ENCODE measurements at regions not wholly inside any gene's neighbourhood (a gene's known extent, or its start where the extent isn't known, plus 50 kb on each side); places are given as distances from the start of the nearest gene placed in this dataset.
"Not testable (repeated sequence)": the region's sequence is repeated elsewhere in the genome, so short reads cannot be mapped to it uniquely, and the experiment has no call there.

DNA sequence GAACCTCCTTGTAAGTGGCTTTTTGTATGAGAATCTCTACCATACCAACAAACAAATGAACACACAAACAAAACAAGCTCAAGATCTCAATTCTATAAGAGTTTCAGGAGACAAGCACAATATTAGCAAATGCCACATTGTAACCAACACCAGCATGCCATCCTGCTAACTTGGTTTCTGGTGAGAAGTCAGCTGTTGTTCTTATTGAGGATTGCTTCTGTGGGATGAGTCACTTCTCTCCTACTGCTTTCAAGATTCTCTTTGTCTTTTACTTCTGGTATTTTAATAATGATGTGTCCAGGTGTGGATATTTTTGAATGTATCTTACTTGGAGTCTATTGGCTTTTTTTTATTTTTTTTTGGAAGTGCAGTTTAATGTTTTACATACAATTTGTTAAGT lies 131.7 kb downstream of the BCL2L11 start:
- no peak for DNase-seq

DNA sequence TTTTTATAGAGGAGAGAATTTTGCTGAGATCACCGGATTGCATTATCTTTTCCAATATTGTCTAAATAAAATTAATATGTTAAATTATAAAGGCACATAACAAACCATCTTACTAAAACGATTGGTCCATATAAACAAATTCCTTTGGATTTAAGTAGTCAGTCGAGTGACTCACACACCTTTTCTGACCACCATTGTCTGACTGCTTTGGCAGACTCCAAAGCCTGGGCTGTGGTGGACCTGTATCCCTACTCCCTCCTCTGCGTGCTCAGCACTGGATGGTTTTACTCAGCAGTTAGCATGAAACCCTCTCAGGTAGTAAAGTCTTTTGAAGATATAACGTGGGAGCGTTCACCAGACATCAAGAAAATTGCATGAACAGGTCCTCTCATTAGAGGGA lies 134.2 kb downstream of the BCL2L11 start:
- DNase-seq = not testable (repeated sequence)

DNA sequence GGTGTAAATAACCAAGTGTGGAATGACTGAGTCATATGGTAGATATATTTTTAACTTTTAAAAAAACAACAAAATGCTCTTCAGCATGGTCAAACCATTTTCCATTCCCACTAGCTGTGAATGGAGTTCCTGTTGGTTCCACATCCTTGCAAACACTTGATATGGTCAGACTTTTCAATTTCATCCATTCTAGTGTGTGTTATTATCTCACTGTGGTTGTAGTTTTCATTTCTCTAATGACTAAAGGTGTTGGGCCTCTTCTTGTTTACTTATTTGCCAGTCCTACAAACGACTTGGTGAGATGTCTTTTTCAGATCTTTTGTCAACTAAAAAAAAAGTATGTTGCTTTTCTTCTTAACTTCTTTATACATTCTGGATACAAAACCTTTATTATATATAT lies 135.9 kb downstream of the BCL2L11 start:
- DNase-seq = not testable (repeated sequence)

DNA sequence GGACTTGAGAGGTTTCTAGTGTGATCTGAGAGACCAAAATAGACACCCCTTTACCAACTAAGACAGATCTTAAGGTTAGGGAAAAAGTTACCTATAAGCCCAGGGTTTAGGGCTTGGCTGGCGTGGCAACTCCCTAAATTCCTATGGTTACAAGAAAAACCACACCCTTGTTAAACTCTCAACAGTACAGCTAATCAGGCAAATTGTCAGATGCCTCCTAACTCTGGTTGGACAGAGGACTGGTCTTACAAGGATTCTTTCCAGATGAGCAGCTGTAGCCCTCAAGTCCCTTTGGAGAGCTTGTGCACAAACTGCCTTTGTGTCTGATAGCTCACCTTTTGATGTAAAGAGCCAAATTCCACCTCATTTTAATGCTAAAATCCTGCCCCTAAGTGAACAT lies 136.9 kb downstream of the BCL2L11 start:
- DNase-seq = not testable (repeated sequence)

DNA sequence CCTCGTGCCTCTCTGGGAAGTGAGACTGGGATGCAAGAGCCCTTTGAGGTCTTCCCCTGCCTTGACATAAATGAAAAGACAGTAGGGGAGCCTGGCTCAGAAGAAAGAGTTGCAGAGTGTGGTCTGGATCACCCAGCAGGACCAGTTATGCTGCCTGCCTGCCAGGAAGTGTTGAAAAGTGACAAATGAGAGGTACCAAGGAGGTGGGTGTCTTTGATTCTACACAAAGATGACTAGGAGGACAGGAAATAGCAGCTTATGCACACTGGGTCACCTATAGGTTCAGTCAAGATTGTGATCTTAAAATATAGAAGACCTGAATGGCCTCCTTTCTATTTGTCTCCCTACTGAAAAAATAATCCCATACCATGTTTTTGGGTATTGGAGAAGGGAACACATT lies 137.6 kb downstream of the BCL2L11 start:
- DNase-seq = not testable (repeated sequence)

DNA sequence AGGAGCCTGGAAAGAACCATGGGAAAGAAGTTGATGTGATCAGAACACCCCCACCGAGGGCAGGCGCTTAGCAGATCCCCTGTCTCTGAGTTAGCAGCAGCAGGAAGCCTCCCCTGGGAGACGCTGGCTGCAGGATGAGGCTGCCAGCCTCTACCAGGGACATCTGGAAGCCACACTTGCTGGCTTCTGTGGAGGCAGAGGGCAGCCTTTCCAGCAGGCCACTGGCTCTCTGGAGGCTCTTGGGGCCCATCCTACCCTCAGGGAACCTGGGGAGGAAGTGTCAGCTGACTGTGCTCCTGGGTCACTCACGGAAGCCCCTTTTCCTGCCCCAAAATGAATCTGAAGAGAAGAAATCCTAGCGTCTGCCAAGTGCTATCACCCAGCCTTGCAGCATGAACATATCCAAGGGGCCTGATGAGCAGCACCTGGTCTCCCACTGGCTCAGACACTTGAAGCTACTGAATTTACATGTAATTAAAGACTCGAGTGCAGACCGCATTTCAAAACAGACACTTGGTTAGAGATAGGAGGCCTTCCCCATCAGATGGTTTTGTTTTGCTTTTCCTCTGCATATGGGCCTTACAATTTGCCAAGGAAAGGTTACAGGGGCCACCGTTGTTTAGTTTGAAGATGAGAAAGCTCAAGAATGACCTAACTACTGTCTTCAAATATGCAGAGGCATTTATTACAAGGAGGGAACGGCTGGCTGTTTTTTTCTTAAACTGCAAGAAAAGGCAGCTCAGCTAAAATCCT lies 142.1 kb downstream of the BCL2L11 start:
- DNase-seq = not testable (repeated sequence)

DNA sequence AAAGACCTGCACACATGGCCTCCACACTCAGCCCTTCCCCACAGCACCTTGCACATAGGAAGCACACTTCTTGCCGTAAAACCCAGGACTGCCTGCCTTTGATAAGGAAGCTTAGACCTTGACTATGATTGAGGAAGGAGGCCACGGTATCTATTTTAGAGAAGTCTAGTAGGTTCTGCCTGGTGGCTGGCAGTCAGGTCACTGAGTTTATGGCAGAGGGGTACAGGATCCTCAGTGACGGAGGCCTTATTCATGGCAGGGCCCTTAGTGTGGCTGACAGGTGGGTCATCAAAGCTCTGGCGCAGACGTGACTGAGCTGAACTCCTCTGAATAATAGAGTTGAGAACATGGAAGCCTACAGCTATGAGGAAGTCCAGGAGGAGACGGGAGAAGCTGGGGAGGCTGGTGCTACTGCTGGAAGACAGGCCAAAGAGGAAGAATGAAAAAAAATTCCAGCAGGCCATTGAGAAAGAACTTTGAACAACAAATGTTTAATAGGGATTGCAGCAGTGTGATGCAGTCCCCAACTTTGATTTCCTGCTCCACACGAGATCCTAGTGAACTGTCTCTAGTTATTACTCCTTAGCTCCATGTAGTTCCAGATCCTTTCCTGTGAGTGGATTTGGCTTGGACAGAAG lies 142.8 kb downstream of the BCL2L11 start:
- not testable (repeated sequence) for DNase-seq

DNA sequence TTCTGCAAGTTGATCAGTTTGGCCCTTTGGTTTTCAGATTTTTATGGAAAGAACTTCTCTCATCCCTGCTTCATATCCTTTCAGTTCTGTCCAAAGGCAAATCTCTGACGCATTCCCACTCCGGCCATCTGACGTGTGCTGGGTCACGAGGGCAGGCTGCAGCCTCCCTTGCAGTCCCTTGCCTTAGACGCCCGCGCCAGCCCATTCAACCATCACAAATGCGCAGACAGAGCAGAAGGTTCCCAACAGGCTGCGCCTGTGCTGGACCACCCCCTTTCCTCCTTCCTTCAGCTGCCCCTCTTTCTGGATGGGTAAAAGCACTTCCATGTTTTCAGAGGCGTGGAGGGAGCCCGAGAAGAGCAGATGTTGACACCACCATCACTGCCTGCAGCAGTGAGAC lies 144.2 kb downstream of the BCL2L11 start:
- not testable (repeated sequence) for DNase-seq

DNA sequence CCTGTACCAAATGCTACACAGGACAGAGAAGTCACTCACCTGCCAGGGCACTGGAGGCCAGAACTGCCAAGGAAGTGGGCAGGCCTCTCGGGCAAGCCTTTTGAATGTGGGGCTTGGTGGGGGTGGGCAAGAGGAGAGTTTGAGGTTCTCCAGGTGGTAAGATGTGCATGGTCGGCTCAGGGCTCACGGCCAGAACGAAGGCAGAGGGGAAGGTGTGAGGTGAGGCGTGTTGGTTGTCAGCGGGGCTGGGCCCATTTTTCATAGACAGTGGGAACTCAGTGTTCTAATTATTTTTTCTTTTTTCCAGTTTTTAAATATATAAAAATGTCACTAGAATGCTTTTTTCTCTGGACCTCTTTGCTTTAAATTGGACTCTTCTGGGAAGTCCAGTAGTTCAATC lies 145.8 kb downstream of the BCL2L11 start:
- not testable (repeated sequence) for DNase-seq

DNA sequence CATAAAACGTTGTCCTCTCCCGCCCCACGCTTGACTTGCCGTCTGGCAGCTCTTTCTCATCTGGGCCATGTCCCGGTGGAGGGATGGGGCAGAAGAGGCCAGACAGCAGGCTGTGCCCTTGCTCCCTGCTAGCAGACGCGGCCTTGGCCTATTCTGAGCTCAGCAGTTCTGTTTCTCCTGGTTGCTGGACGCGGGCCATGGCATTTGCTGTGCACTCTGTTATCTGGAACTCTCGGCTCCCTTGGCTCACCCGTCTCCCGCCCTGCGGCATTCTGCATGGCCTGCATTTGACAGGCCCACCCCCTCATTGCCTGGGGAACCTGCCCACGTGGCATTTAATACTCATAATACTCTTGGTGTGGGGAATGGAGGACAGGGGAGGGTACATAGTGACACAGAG lies 146.3 kb downstream of the BCL2L11 start:
- DNase-seq = not testable (repeated sequence)

DNA sequence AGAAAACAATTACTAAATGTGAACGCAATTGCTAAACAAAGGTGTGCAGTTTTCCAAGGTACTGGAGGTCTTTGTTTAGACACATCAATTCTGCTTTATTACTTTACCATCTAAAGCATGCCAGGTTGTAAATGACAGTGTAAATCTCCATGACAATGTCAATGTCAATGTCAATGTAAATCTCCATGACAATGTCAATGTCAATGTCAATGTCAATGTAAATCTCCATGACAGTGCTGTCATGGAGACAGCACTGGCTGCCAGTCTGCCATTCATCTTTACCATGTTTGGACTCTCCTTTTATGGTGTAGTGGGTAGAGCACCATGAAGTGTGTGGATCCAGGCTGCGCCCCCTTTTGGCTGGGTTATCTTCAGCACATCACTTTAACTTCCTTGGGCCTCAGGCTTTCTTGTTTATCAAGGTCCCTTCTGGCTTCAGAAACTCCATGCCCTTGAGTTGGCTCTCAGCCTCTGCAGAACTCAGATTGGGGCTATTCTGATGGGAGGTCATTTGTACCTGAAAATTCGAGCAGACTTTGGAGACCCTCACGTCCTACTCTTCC lies 149.1 kb downstream of the BCL2L11 start:
- DNase-seq = not testable (repeated sequence)

DNA sequence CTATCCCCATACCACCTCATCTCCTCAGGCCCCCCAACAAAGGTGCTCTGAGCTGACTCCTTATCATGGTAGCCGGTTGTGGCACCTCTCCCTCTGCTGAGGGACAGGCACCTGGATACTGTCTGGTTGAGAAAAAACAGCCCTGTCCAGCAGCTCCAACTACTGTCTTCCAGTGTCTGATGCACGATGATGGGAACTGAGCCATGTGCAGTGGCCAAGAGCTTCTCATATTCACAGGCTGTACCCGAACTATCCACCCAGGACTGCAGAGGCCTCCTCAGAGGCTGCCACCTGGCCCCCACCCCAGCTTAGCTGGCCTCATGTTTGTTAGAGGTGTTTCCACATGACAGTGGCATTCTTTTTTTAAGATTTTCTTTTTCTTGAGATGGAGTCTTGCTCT lies 149.9 kb downstream of the BCL2L11 start:
- DNase-seq = not testable (repeated sequence)

DNA sequence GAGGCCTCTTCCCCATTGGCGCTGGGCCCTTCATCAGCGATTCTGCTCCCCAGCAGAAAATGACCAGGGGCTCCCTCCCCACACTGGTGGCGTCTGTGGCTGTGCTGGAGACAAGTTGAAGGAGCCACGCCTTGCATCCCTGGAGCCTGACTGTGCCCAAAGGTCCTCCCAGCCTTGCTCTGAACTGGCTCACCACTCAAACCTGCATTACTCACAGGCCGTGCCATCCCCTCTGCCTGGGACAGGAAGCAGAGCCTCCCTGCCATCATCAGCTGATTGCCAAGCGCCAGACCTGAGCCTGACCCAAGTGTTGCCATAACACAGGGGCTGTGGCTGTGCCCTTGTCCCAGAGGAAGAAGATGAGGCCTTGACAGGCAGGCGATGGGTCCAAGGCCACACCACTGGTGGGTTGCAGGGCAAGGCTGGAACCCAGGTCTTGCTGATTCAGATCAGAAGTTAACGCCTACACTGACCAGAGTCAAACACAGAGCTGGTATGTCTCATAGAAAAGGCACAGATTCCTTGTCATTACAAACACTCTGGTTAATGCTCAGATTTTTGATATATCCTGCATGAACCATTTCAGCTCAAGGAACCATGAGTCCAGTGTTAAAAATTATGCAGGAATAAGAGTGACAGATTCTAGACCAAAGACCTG lies 151.1 kb downstream of the BCL2L11 start:
- not testable (repeated sequence) for DNase-seq

DNA sequence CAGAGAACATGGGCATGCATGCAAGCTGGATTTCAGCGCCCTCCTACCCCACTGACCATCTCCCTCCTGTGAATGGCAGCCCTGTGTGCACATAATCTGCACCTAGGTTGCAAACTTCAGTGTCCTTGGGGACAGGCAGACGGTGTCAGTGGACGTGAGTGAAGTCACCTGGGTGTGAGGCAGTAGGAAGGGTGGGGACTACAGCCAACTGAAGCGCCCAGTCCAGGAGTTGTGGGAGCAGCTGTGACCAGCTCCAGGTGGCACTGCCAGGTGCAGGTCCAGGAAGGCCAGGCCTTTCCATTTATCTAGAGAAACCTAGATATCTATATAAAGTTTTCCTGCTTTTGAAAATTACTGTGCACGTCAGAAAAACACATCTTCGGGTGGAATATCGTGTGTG lies 152.3 kb downstream of the BCL2L11 start:
- not testable (repeated sequence) for DNase-seq

DNA sequence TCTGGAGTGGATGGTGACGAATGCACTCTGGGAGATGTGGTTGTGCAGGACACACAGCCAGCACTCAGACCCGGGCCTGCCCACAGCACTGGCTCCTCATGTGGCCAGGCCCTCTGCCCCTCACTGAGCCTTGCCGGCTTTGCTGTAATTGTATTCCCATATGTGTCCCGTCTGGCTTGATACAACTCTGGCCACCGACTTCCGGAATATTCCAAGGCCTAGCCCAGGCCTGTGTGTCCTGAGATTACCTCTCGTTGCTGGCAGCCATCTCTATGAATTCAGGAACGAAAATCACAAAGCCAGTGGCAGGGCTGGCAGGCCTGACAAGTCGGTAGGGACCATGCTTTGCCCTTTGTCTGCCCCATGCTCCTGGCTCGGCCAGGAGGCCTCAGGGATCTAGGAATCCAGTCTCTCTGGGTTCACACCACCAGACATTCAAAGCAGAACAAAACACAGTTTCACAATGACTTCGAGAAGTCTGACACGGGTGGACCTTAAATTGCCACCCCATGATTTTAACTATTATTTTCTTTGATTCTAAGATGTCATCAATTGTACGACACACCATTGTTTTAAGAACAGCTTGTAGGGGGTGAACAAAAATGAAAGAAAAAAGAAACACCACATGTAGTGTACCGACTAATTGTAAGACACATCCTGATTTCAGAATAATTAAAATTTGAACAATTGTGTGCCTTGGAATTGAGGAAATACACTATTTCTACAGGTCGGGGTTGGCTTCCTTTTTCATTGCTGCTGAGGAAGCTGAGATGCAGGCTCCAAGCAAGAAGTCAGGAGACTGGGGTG lies 154.5 kb downstream of the BCL2L11 start:
- not testable (repeated sequence) for DNase-seq

DNA sequence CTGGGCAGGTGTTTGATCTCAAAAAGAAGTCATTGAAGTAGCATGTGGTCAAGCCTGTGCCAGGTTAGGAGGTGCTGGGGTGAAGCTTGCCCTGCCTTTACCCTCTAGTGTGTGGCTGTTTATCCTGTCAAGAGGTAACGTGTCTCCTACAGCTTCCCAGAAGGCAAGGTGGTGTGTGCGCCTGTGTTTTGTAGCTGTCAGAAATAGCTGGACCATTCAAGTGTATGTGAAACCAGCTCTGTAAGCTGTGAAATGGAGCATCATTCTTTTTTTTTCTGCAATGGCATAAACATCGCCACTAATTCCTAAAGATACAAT lies 155.1 kb downstream of the BCL2L11 start:
- DNase-seq = not testable (repeated sequence)

DNA sequence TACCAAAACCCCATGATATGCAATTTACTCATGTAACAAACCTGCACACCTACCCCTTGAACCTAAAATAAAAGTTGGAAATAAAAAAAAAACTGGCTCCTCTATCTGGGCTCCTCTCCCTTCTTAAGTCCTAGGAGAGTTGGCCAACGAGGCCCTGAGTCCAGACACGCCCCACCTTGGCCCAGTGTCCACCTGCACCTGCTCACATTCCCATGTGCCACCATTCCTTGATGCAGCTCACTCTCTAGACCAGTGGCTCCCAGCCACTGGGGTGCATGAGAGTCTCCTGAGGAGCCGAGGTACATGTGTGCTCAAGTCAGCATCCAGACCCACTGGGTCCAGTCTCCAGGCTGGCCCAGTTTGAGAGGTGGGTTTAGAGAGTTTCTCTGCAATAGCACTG lies 157.4 kb downstream of the BCL2L11 start:
- DNase-seq = not testable (repeated sequence)

DNA sequence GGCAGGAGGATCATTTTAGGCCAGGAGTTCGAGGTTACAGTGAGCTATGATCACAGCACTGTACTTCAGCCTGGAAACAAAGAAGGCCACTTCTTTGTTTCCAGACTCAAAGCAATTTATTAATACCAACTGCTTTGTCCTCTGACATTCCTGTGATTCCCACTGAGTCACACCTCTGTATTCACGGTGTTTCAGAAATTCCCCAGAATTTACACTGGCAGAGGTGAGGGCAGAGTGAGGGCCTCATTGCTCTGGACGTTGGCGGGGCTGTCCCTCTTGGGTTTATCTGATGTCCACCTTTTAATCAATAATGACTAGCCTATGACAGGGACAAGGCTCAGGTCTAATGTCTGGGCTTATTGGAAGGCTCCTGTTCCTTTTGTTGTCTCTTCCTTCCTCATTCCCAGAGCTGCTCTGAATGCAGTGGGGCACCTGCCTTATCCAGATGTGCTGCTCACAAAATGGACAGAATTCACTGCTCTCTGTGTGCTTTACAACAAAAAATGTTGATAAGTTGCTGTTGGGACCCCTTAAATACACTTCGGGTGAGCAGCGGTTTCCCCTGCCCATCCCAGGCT lies 160.1 kb downstream of the BCL2L11 start:
- not testable (repeated sequence) for DNase-seq

DNA sequence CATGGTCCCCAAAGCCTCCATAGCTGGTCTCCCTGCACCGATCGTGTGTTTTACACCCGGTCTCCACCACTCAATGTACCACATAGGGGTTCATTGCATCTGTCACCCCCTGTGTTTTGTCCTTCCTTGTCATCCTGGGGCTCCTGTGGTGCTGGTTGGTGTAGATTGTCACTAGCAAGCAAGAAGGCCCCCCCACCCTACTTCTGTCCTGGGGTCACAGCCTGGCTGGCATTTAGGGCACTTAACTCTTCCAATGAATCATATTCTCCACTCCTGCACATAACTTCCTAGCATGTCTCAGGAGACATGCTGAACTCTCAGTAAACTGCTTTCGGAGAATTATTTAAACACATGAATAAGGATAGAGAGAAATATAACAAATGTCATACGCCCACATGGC lies 161.4 kb downstream of the BCL2L11 start:
- DNase-seq = not testable (repeated sequence)

DNA sequence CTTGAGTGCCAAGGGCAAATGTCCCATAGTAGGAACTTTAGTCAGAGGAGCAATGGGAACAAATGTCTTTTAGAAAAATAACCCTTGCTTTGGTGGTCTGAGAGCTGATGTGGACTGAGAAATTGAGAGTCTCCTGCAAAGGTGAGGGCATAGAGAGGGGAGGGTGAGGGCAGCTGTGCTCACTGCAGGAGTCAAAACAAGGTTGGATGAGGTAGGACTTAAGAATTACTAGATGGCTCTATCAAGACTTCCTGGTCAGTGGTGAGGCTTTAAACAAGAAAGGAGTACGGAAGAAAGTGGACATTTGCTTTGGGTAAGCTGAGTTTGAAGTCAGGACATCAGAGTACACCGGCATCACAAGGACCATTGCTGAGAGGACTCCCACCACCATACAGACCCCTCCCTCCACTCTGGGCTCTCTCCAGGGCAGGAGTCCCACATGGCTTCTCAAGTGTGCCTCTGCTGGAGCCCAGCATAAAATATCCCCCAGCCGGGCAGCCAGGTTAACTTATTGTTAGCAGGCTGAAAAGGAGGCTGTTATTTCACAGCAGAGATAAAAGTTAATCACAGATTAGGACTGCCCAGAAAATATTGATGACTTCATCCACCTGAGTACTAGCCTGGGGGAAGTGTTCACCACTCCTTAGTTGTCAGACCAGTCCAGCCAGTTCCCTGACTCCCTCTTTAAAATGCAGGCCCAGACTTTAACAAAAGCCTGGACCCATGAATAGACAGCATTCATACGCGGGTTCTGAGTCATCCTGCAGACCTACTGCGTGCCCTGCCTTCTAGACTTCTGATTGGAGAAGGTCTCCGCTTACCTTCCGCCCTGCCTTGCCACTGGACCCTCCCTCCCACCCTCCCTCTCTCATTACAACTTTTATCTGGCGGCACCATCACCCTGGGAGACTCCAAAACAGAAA lies 167.2 kb downstream of the BCL2L11 start:
- DNase-seq = not testable (repeated sequence)

DNA sequence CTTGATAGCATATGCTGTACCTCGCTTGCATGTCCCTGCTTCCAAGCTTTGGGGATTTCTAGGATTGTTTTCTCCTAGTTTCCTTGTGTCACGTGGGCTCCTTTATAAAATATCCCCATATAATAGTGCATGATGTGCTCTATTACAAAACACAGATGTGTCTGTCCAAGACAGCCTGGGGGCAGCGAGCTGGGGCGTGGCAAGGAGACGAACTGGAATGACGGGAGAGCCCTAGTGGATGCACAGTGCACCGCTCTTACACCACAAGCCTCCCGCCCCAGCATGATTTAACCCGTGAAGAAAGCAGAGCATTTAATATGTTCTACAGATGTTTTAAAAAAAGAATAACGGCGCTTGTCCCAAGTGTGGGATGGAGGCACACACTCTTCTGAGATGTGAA lies 169.7 kb downstream of the BCL2L11 start:
- not testable (repeated sequence) for DNase-seq
